SU-DHL-6 (cell line): ENCODE measurements at regions not wholly inside any gene's neighbourhood (a gene's known extent, or its start where the extent isn't known, plus 50 kb on each side); places are given as distances from the start of the nearest gene placed in this dataset.

Experiments
- CTCF ChIP-seq: fragments of 200-600 bp; sonication (generic); IDR thresholded peaks from one replicate; pipeline ENCODE4 v1.5.1; 2017; ENCODE audit warnings: antibody characterized with exemption, mild to moderate bottlenecking, low read length, moderate library complexity; ENCODE audit not compliant: insufficient read depth, poor library complexity, severe bottlenecking
- EZH2phosphoT487 ChIP-seq: fragments of 200-600 bp; sonication (generic), shearing (Covaris generic); conservative IDR thresholded peaks from 2 replicates; pipeline ENCODE4 v1.6.1; 2018; ENCODE audit warnings: mild to moderate bottlenecking, antibody characterized with exemption, low read length, moderate library complexity, mixed read lengths

- TF ChIP-seq CTCF (no peak), EZH2phosphoT487 (no peak)
These were observed 986.4 kb downstream of the NLGN4X start for GRCh38 chrX:5242091-5242790.
